Mucosa of descending colon (tissue), 3 donors: ENCODE measurements at regions not wholly inside any gene's neighbourhood (a gene's known extent, or its start where the extent isn't known, plus 50 kb on each side); places are given as distances from the start of the nearest gene placed in this dataset.
"Not testable (repeated sequence)": the region's sequence is repeated elsewhere in the genome, so short reads cannot be mapped to it uniquely, and the experiment has no call there.

Experiments used
- ATAC-seq: fragments of 200-7000 bp; cut with Tn5 transposase; one replicate; pipeline ENCODE4 v1.9.1; 2020; ENCODE audit warnings: mild to moderate bottlenecking, moderate library complexity
- DNase-seq, 3 donors: peaks; one replicate each; pipeline ENCODE4 v3.0.0-alpha.2; 2020
- H3K36me3 ChIP-seq: fragments of 200-600 bp; one replicate; pipeline ENCODE4 v1.8.0; 2021; ENCODE audit warnings: low read depth, mild to moderate bottlenecking
- H3K4me1 ChIP-seq: fragments of 200-600 bp; one replicate; pipeline ENCODE4 v1.8.0; 2021; ENCODE audit warnings: low read depth, mild to moderate bottlenecking
- H3K4me3 ChIP-seq: fragments of 200-600 bp; one replicate; pipeline ENCODE4 v1.8.0; 2021; ENCODE audit warnings: mild to moderate bottlenecking
- H3K9me3 ChIP-seq: fragments of 200-600 bp; one replicate; pipeline ENCODE4 v1.8.0; 2021; ENCODE audit warnings: mild to moderate bottlenecking
- intact Hi-C, 2 donors: fragments of 100-400 bp; cut with DNase I in 1 of 2; cut with micrococcal nuclease in 1 of 2; formaldehyde crosslinking; loops; one replicate each; pipeline versions ENCODE4 v1.11.0 to v1.11.1; 2022; cut with DNase I, micrococcal nuclease
- TF ChIP-seq, protein P1 (sequence below): fragments of 200-600 bp; IDR thresholded peaks from one replicate; pipeline ENCODE4 v1.8.0; 2022; ENCODE audit warnings: antibody characterized with exemption, mild to moderate bottlenecking
- donor health status: DM: no; HTN: no; CAD: no; lungs with moderate emphysema.
- donor health status: DM: no; HTN: no; CAD: no.
- donor health status: DM: no; HTN: yes; CAD: no.

DNA sequence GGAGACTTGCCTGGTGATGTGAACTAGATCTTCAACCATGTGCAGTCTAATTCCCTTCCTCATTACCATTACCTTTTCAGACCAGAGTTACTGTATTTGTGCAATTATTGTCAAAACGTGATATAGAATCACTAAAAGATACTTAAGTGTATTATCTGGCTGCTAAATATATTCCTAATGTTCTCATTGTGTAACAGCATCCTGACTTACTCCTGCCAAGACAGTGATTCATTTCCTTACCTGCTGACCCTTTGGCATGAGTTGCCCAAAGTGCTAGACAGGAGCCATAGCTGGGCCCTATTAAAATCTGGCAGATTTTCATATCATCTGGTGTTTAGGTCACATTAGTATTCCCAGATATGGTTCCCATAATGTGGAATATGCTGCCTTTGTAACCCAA, 598.3 kb upstream of the CAMK1G start:
- H3K4me1 ChIP-seq, result peaks cover 4% of the 10 kb centered on the region
- TF ChIP-seq, protein P1, sequence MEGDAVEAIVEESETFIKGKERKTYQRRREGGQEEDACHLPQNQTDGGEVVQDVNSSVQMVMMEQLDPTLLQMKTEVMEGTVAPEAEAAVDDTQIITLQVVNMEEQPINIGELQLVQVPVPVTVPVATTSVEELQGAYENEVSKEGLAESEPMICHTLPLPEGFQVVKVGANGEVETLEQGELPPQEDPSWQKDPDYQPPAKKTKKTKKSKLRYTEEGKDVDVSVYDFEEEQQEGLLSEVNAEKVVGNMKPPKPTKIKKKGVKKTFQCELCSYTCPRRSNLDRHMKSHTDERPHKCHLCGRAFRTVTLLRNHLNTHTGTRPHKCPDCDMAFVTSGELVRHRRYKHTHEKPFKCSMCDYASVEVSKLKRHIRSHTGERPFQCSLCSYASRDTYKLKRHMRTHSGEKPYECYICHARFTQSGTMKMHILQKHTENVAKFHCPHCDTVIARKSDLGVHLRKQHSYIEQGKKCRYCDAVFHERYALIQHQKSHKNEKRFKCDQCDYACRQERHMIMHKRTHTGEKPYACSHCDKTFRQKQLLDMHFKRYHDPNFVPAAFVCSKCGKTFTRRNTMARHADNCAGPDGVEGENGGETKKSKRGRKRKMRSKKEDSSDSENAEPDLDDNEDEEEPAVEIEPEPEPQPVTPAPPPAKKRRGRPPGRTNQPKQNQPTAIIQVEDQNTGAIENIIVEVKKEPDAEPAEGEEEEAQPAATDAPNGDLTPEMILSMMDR, result no peak
- ATAC-seq (no peak), DNase-seq (no peak)
- no peaks in the 10 kb centered on the region for H3K36me3 ChIP-seq
- intact Hi-C loops, result no loop called here
- H3K4me3 ChIP-seq, result no peak overlapping the region
- no peaks in the 10 kb centered on the region for H3K9me3 ChIP-seq

GRCh38 chr1:208988811-208989222, 594.7 kb upstream of the CAMK1G start:
- no peaks in the 10 kb centered on the region for H3K9me3 ChIP-seq
- TF ChIP-seq, protein P1, result no peak
- intact Hi-C loops, result no loop called here
- peaks cover 4% of the 10 kb centered on the region for H3K4me1 ChIP-seq
- no peaks in the 10 kb centered on the region for H3K36me3 ChIP-seq
- H3K4me3 ChIP-seq, result no peak overlapping the region
- ATAC-seq, result peak; percentile 94
- peak in 2 of 3 donors; percentile 33 to 67 for DNase-seq

- TF ChIP-seq, protein P1, result no peak
- Histone ChIP-seq H3K4me3 (no peak overlapping the region), H3K9me3 (no peaks in the 10 kb centered on the region), H3K4me1 (peaks cover 4% of the 10 kb centered on the region), H3K36me3 (no peaks in the 10 kb centered on the region)
- intact Hi-C loops, result no loop called here
- no peak for DNase-seq
- ATAC-seq, result no peak
Measured at GRCh38 chr1:208990456-208990855, 593.1 kb upstream of the CAMK1G start.

GRCh38 chr1:208997053-208997452, 586.5 kb upstream of the CAMK1G start:
- H3K4me3 ChIP-seq, intact Hi-C loops, H3K9me3 ChIP-seq, H3K4me1 ChIP-seq, ATAC-seq, H3K36me3 ChIP-seq, DNase-seq: not testable (repeated sequence)

GRCh38 chr1:208997726-208998312, 585.7 kb upstream of the CAMK1G start:
- intact Hi-C loops, result no loop called here
- Histone ChIP-seq H3K36me3 (no peaks in the 10 kb centered on the region), H3K9me3 (no peaks in the 10 kb centered on the region), H3K4me1 (no peaks in the 10 kb centered on the region), H3K4me3 (no peak overlapping the region)
- TF ChIP-seq, protein P1, result no peak
- ATAC-seq (no peak), DNase-seq (no peak)

- intact Hi-C loops, result no loop called here
- ATAC-seq (no peak), DNase-seq (no peak)
- Histone ChIP-seq H3K4me3 (no peak overlapping the region), H3K9me3 (no peaks in the 10 kb centered on the region), H3K4me1 (no peaks in the 10 kb centered on the region), H3K36me3 (no peaks in the 10 kb centered on the region)
- TF ChIP-seq, protein P1, result no peak
Measured at GRCh38 chr1:209008586-209008985, 574.9 kb upstream of the CAMK1G start.
